HG03280 (cell line): ENCODE measurements at regions not wholly inside any gene's neighbourhood (a gene's known extent, or its start where the extent isn't known, plus 50 kb on each side); places are given as distances from the start of the nearest gene placed in this dataset.
"Not testable (repeated sequence)": the region's sequence is repeated elsewhere in the genome, so short reads cannot be mapped to it uniquely, and the experiment has no call there.

ENCODE experiments used
- ATAC-seq: cut with Tn5 transposase; IDR thresholded peaks from one replicate; pipeline ENCODE4 v1.9.1; 2021; ENCODE audit warnings: mild to moderate bottlenecking, moderate library complexity; ENCODE audit not compliant: unreplicated experiment

DNA sequence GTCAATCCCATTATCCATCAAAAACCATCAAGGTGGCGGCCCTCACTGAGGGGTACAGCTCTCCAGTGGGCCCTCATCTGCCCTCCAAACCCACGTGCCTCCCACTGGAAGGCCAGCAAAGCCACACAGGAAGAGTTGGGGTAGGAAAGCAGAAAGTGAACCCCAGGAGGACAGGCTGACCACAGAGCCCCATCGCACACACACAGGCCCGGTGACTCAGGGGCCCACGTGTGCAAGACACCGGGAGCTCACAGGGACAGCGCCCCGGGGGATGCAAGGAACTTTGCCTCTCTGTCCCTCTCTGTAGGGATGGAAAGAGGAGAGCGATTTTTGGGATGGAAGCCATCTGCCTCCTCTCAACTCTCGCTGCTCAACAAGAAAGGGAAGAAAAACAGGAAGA, 85.0 kb upstream of the FRG2C start:
- ATAC-seq: not testable (repeated sequence)

DNA sequence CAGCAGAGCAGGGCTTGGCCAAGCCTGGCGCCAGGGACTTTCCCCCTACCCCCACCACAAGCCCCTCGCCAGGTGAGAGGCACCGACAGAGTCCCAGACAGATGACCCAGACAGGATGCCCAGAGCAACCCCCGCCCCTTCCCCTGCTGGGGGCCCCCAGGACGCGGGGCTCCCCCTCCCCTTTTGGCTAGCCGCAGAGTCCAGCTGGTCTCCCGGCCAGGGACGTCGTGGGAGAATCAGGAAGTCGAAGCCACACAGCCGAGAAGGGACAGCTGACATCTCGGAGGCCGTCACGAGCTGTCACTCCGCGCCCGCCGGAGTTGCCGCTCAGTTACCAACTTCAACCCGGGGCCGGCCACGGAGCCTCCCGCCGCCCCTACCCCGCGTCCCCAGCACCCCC, 84.6 kb upstream of the FRG2C start:
- not testable (repeated sequence) for ATAC-seq

DNA sequence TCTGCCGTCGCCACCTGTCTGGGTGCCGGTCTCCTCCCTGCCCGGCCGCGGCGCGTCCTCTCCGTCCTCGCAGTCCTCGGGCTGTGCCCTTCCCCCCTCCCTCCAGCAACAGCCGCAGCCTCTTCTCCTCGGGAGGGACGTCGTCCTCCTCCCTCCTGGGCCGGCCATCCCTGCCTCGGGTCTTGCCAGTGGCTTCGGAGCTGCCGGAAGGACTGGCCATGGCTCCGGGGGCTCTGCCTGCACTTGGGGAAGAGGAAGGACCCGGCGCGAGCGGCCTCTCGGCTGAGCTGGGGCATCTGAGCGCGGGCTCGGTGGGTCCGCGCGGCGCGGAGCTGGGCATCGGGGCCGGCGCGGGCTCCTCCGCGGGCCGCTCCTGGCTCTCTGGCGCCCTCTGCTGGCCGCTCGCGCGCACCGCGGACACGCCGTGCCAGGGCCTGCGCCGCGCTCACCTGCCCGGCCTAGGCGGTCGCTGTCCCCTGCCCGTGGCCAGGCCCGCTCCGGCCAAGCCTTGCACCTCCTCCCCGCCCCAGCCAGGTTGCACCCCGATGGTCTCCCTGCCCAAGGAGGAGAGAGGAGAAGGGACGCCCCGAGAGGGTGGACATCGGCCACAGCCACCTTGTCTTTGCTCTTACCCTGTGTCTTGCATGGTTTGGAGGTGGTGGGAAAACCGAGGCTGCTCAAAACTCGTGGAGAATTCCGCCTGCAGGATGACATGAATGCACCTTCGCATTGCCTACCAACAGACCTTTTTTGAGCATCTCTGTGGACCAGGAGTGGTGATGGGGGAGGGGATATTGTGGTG, 83.9 kb upstream of the FRG2C start:
- not testable (repeated sequence) for ATAC-seq

DNA sequence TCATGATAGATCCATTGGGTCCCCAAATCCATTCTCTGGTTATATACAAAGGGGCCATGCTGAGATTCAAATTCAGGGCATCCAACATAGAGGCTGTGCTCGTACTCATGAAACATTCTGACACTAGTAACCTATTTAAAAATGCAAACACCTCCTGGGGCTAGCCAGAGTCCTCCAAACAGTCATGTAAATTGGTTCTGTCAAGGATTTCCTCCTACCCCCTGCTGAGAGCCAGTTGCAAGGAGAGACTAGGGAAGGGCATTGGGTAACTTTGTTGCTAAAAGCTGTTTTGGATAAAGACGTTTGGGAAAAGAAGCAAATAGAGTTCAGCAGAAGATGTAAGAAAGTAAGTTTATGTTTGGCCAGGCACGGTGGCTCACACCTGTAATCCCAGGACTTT, 81.6 kb upstream of the FRG2C start:
- ATAC-seq: not testable (repeated sequence)

DNA sequence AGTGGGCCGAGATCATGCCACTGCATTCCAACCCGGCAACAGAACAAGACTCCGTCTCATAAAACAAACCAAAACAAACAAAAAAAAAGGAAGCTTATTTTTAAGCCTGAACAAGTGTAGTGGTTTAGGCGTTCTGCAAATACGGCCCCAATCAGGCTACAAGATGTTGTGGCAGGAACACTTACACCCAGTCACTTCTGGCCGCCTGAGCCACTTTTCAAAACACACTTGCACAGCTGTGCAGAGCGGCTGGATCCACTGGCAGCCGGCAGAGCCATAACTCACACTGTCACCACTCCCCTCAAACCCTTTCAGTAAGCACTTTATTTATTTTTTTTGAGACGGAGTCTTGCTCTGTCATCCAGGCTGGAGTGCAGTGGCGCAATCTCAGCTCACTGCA, 81.0 kb upstream of the FRG2C start:
- not testable (repeated sequence) for ATAC-seq

DNA sequence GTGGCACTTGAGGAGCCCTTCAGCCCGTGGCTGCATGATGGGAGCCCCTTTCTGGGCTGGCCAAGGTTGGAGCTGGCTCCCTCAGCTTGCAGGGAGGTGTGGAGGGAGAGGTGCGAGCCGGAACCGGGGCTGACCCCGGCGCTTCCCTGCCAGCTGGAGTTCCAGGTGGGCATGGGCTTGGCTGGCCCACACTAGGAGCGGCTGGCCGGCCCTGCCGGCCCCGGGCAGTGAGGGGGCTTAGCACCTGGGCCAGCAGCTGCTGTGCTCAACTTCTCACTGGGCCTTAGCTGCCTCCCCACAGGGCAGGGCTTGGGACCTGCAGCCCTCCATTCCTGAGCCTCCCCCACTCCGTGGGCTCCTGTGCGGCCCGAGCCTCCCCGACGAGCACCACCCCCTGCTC, 76.4 kb upstream of the FRG2C start:
- ATAC-seq: not testable (repeated sequence)

DNA sequence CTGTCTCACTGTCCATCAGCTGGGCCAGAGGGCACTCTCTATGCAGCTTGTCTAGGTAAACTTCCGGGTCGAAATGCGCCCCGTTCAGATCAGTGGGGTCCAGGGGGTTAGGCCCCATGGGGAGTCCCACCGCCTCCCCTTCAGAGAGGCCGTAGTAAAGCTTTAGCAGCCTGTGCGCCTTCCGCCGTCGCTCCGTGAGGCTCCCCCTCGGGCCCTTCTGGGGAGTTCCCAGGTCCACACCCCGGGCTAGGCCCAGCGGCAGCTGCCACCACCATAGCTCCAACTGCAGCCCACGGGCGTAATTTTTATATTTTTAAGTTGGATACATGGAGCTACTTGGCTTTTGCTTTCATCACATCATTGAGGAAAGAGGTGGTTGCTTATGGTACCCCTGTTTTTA, 73.7 kb upstream of the FRG2C start:
- not testable (repeated sequence) for ATAC-seq

DNA sequence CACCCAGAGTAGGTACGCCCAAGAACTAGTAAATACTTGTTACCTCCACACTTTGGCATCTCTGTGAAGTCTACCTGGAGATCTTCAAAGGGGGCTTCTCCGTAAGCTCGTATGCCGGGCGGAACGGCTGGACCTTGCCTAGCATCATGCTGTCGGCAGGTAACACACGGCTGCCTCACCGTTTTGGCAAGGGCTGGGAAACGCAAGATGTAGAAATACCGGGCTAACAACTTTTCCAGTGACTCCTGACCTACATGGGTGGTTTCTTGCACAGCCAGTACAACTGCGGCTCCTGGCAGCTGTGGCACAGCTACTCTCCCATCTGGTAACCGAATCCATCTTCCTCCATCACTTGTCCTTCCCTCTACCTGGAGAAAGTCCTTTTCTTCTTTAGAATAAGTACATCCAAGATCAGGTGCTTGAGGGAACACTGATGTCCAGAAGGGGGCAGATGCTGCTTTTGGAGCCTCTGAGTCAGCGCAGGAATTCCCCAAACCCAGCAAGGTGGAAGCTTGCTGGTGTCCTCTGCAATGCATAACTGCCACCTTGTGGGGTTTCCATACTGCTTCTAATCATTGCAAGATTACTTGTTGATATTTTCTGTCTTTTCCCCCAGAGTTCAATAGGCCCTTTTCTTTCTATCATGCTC, 59.7 kb upstream of the FRG2C start:
- ATAC-seq: not testable (repeated sequence)

DNA sequence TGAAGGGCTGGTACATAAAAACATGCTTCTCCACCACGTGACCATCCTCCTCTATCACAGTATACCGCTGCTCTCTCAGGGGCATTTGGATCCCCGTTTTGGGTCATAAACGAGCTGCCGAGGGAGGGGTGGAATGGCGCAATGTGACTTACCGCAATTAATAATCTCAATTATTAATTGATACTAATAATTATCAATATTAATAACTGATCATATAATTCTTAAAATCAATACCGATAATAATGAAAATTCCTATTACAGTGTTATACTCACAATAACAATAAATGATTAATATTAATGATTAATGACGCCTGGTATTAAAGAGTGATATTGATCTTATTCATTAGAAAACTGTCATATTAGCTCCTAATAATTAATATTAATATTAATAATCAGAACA, 56.1 kb upstream of the FRG2C start:
- ATAC-seq: not testable (repeated sequence)

DNA sequence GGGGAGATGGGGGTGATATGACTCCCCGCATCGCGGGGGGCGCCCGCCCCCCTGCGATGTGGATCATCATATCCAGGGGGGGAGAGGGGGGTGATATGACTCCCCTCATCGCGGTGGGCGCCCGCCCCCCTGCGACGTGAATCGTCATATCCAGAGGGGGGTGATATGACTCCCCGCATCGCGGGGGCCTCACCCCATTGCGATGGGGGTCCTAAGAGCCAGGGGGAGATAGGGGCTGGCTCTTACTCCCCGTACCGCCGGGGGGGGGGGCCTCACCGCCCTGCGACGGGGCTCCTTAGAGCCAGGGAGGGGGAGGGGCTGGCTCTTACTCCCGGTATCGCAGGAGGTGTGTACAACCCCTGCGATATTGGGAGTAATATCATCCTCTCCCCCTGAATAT, 54.5 kb upstream of the FRG2C start:
- ATAC-seq: not testable (repeated sequence)

DNA sequence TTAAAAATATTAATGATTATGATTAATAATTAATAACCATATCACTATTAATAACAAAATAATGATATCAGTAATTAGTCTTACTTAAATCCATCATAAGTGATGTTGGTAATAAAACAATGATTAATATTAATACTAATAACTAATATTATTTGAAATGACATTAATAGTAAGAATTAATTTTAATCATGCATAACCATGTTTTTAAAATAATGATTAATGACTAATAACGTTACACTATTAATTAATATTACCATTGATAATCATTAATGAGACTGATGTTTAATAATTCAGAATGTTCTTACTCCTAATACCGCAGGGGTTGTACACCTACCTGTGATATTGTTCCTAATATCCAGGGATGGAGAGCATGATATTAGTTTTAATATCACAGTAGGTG, 53.4 kb upstream of the FRG2C start:
- no peak for ATAC-seq

DNA sequence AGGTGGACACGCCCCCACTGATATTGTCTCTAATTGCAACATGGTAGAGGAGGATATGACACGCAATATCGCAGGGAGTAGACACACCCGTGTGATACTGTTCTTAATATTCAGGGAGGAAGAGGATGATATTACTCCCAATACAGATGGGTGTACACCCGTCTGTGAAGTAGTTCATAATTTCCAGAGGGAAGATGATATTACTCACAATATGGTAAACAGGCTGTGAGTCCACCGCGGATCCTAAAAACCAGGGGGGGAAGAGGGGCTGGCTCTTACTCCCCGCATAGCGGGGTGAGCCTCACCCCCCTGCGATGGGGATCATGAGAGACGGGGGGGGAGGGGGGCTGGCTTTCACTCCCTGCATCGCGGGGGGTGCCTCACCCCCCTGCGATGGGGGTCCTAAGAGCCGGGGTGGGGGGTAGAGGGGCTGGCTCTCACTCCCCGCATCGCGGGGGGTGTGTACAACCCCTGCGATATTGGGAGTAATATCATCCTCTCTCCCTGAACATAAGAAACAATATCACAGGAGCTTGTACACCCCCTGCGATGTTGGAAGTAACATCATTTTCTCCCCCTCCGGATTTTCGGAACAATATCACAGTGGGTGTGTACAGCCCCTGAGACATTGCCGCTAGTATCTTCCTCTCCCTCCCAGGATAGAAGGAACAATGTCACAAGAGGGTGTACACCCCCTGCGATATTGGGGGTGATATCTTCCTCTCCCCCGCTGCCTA, 52.2 kb upstream of the FRG2C start:
- ATAC-seq: not testable (repeated sequence)
